SK-N-SH (cell line): ENCODE measurements at regions not wholly inside any gene's neighbourhood (a gene's known extent, or its start where the extent isn't known, plus 50 kb on each side); places are given as distances from the start of the nearest gene placed in this dataset.

Experiments
- CTCF ChIA-PET: fragments of 300-600, 350-600 bp; formaldehyde crosslinking; extraction: SDS; loops from one replicate; lab custom pipeline; 2021; lab: Yijun Ruan, JAX
- POLR2A ChIA-PET: fragments of 350-600 bp; sonication (Branson Sonifier 250); formaldehyde crosslinking; extraction: SDS; loops from one replicate; lab custom pipeline; 2020; ENCODE audit warnings: antibody characterized with exemption, inconsistent platforms; lab: Yijun Ruan, JAX
- DNase-seq: peaks from one replicate; pipeline ENCODE4 v3.0.0; 2012
- H2AFZ ChIP-seq: fragments of 200-600 bp; sonication (generic); 2 replicates; pipeline ENCODE4 v1.8.1; 2016; ENCODE audit warnings: antibody characterized with exemption, mild to moderate bottlenecking, low read depth
- H3F3A ChIP-seq: fragments of 200-600 bp; sonication (generic); replicated peaks from 2 replicates; pipeline ENCODE3; 2016; ENCODE audit warnings: antibody characterized with exemption, mild to moderate bottlenecking; ENCODE audit not compliant: insufficient read depth
- H3K27ac ChIP-seq, 2 experiments: fragments of 200-500 bp in 1 of 2; fragments of 200-600 bp in 1 of 2; sonication (Bioruptor generic) in 1 of 2; sonication (generic), shearing (Covaris generic) in 1 of 2; 2 replicates each; pipeline versions ENCODE4 v1.5.1 to v1.6.1; 2014 to 2016; ENCODE audit warnings: low read depth in 2 of 2, inconsistent platforms in 1 of 2, low read length in 1 of 2, mild to moderate bottlenecking in 1 of 2, mixed read lengths in 1 of 2
- H3K27me3 ChIP-seq: fragments of 200-600 bp; sonication (generic), shearing (Covaris generic); 2 replicates; pipeline ENCODE4 v1.6.1; 2016; ENCODE audit warnings: mixed run types; ENCODE audit not compliant: insufficient read depth
- H3K36me3 ChIP-seq, 2 experiments: fragments of 200-500 bp in 1 of 2; fragments of 200-600 bp in 1 of 2; sonication (Bioruptor generic) in 1 of 2; sonication (generic) in 1 of 2; replicated peaks in 1 of 2; 2 replicates each; pipeline versions ENCODE3 to v1.5.1; 2014 to 2016; ENCODE audit warnings: low read length in 1 of 2, mild to moderate bottlenecking in 1 of 2; ENCODE audit not compliant: insufficient read depth in 2 of 2, control insufficient read depth in 1 of 2
- H3K4me1 ChIP-seq, 2 experiments: fragments of 200-500 bp in 1 of 2; fragments of 200-600 bp in 1 of 2; sonication (Bioruptor generic) in 1 of 2; sonication (generic), shearing (Covaris generic) in 1 of 2; 2 replicates each; pipeline versions ENCODE4 v1.5.1 to v1.6.1; 2014 to 2016; ENCODE audit warnings: low read depth in 1 of 2, low read length in 1 of 2, mixed run types in 1 of 2; ENCODE audit not compliant: insufficient read depth in 2 of 2, control insufficient read depth in 1 of 2
- H3K4me2 ChIP-seq: fragments of 200-600 bp; sonication (generic), shearing (Covaris generic); 2 replicates; pipeline ENCODE4 v1.6.1; 2017; ENCODE audit warnings: mixed run types
- H3K4me3 ChIP-seq, 2 experiments: fragments of 200-500 bp in 1 of 2; fragments of 200-600 bp in 1 of 2; sonication (Bioruptor generic) in 1 of 2; sonication (generic), shearing (Covaris generic) in 1 of 2; 2 replicates each; pipeline versions ENCODE4 v1.5.1 to v1.8.1; 2014 to 2016; ENCODE audit warnings: low read depth in 2 of 2, inconsistent platforms in 1 of 2, low read length in 1 of 2, mild to moderate bottlenecking in 1 of 2, mixed read lengths in 1 of 2, moderate library complexity in 1 of 2
- H3K79me2 ChIP-seq: fragments of 200-600 bp; sonication (generic); 2 replicates; pipeline ENCODE4 v1.8.1; 2017; ENCODE audit warnings: mild to moderate bottlenecking; ENCODE audit not compliant: insufficient read depth
- H3K9ac ChIP-seq: fragments of 200-600 bp; sonication (generic); 2 replicates; pipeline ENCODE4 v1.6.1; 2017; ENCODE audit warnings: mixed run types
- H3K9me2 ChIP-seq: fragments of 200-600 bp; sonication (generic); 2 replicates; pipeline ENCODE4 v1.6.1; 2017; ENCODE audit warnings: mixed run types
- H3K9me3 ChIP-seq: fragments of 200-600 bp; sonication (generic); 2 replicates; pipeline ENCODE4 v1.6.1; 2017; ENCODE audit warnings: mixed run types, mild to moderate bottlenecking, moderate library complexity
- H4K20me1 ChIP-seq: fragments of 200-600 bp; sonication (generic); 2 replicates; pipeline ENCODE4 v1.6.1; 2017; ENCODE audit warnings: mild to moderate bottlenecking, mixed run types; ENCODE audit not compliant: insufficient read depth
- CHD2 ChIP-seq: fragments of 150-350 bp; IDR thresholded peaks from 2 replicates; pipeline ENCODE4 v1.6.1; 2018; ENCODE audit warnings: low read length; ENCODE audit not compliant: partially characterized antibody
- ELF1 ChIP-seq: IDR thresholded peaks from 2 replicates; pipeline ENCODE4 v1.4.0; 2012
- EZH2phosphoT487 ChIP-seq: fragments of 200-600 bp; sonication (generic); IDR thresholded peaks from 2 replicates; pipeline ENCODE4 v1.6.1; 2017; ENCODE audit warnings: low read depth, mixed run types, mild to moderate bottlenecking, antibody characterized with exemption, moderate library complexity, borderline replicate concordance
- FOXM1 ChIP-seq: IDR thresholded peaks from 2 replicates; pipeline ENCODE4 v1.4.0; 2012; ENCODE audit warnings: low read depth, mild to moderate bottlenecking
- GABPA ChIP-seq: IDR thresholded peaks from 2 replicates; pipeline ENCODE4 v1.4.0; 2012; ENCODE audit warnings: low read depth, mild to moderate bottlenecking
- JUND ChIP-seq: IDR thresholded peaks from 2 replicates; pipeline ENCODE4 v1.4.0; 2012
- MEF2A ChIP-seq: IDR thresholded peaks from 2 replicates; pipeline ENCODE4 v1.4.0; 2012; ENCODE audit warnings: low read depth, borderline replicate concordance
- NFIC ChIP-seq: IDR thresholded peaks from 2 replicates; pipeline ENCODE4 v1.4.0; 2012; ENCODE audit warnings: borderline replicate concordance
- POLR2AphosphoS5 ChIP-seq: IDR thresholded peaks from 2 replicates; pipeline ENCODE4 v1.6.1; 2012; ENCODE audit warnings: low read depth, low read length
- RAD21 ChIP-seq: IDR thresholded peaks from 2 replicates; pipeline ENCODE4 v1.6.1; 2012; ENCODE audit warnings: mild to moderate bottlenecking, low read length
- SMC3 ChIP-seq: IDR thresholded peaks from 2 replicates; pipeline ENCODE4 v1.6.1; 2012; ENCODE audit warnings: low read depth, low read length, improper control_type of control experiment
- TAF1 ChIP-seq: IDR thresholded peaks from 2 replicates; pipeline ENCODE4 v1.6.1; 2012; ENCODE audit warnings: low read depth, mild to moderate bottlenecking, low read length, moderate library complexity, borderline replicate concordance
- TEAD4 ChIP-seq: IDR thresholded peaks from 2 replicates; pipeline ENCODE4 v1.4.0; 2012; ENCODE audit warnings: mild to moderate bottlenecking, borderline replicate concordance; ENCODE audit not compliant: insufficient read depth
- YY1 ChIP-seq: IDR thresholded peaks from 2 replicates; pipeline ENCODE4 v1.4.0; 2012; ENCODE audit warnings: low read depth, mild to moderate bottlenecking
- whole genome bisulfite sequencing: methylation state at CpG from one replicate; pipeline ENCODE4 v1.1.6; 2017; ENCODE audit warnings: low lambda C conversion rate; 5-methylcytosine and 5-hydroxymethylcytosine counted together
- TF ChIP-seq, protein P1 (sequence below): IDR thresholded peaks from 2 replicates; pipeline ENCODE4; 2012
- TF ChIP-seq, protein P2 (sequence below): fragments of 150-350 bp; IDR thresholded peaks from 2 replicates; pipeline ENCODE4 v1.6.1; 2016; ENCODE audit warnings: mild to moderate bottlenecking, low read depth, low read length
- TF ChIP-seq, protein P3 (sequence below): fragments of 150-350 bp; IDR thresholded peaks from 2 replicates; pipeline ENCODE4 v1.6.1; 2017; ENCODE audit warnings: antibody characterized with exemption, low read length, low read depth, borderline replicate concordance
- TF ChIP-seq, protein P4 (sequence below): IDR thresholded peaks from 2 replicates; pipeline ENCODE4 v1.4.0; 2012; ENCODE audit warnings: low read depth, borderline replicate concordance
- TF ChIP-seq, protein P5 (sequence below): fragments of 200-600 bp; sonication (generic); IDR thresholded peaks from 2 replicates; pipeline ENCODE4 v1.6.1; 2017; ENCODE audit warnings: antibody characterized with exemption, mild to moderate bottlenecking, moderate library complexity
- TF ChIP-seq, protein P6 (sequence below): IDR thresholded peaks from 2 replicates; pipeline ENCODE4 v1.6.1; 2012; ENCODE audit warnings: mild to moderate bottlenecking, low read depth, low read length, moderate library complexity

DNA sequence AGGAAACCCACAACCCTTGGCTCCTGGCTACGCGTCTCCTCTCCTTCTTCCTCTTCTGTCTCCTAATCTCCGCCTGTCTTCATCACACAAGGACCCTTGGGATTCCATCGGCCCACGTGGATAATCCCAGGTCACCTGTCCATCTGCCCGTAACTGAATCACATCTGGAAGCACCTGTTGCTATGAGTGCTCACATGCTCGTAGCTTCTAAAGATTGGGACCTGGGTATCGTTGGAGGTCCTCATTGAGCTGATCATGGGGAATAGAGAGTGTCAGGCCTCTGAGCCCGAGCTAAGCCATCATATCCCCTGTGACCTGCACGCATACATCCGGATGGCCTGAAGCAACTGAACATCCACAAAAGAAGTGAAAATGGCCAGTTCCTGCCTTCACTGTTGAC lies 175.4 kb downstream of the SHOX start:
- no peaks in the 10 kb centered on the region for H3K9me3 ChIP-seq
- H3K4me3 ChIP-seq = no peak overlapping the region
- H3K4me1 ChIP-seq = no peaks in the 10 kb centered on the region
- no peak overlapping the region for H3K9ac ChIP-seq
- 21% methylated on average over 11 of the region's 11 CpGs for WGBS
- H3K4me2 ChIP-seq = no peak overlapping the region
- no peaks in the 10 kb centered on the region for H3F3A ChIP-seq
- H4K20me1 ChIP-seq = no peaks in the 10 kb centered on the region
- H3K9me2 ChIP-seq = no peaks in the 10 kb centered on the region
- ChIA-PET CTCF (no interaction called here), POLR2A (no interaction called here)
- no peaks in the 10 kb centered on the region for H3K36me3 ChIP-seq
- no peaks in the 10 kb centered on the region for H3K79me2 ChIP-seq
- no peak overlapping the region for H3K27ac ChIP-seq
- no peak overlapping the region for H2AFZ ChIP-seq
- DNase-seq = no peak
- TF ChIP-seq, protein P1, sequence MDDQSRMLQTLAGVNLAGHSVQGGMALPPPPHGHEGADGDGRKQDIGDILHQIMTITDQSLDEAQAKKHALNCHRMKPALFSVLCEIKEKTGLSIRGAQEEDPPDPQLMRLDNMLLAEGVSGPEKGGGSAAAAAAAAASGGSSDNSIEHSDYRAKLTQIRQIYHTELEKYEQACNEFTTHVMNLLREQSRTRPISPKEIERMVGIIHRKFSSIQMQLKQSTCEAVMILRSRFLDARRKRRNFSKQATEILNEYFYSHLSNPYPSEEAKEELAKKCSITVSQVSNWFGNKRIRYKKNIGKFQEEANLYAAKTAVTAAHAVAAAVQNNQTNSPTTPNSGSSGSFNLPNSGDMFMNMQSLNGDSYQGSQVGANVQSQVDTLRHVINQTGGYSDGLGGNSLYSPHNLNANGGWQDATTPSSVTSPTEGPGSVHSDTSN = no peak
- TF ChIP-seq TEAD4 (no peak), ELF1 (no peak), NFIC (no peak), RAD21 (no peak), FOXM1 (no peak), MEF2A (no peak), EZH2phosphoT487 (no peak), TAF1 (no peak), JUND (no peak), GABPA (no peak), CHD2 (no peak), SMC3 (no peak), YY1 (no peak), POLR2AphosphoS5 (no peak)
- TF ChIP-seq, protein P2, sequence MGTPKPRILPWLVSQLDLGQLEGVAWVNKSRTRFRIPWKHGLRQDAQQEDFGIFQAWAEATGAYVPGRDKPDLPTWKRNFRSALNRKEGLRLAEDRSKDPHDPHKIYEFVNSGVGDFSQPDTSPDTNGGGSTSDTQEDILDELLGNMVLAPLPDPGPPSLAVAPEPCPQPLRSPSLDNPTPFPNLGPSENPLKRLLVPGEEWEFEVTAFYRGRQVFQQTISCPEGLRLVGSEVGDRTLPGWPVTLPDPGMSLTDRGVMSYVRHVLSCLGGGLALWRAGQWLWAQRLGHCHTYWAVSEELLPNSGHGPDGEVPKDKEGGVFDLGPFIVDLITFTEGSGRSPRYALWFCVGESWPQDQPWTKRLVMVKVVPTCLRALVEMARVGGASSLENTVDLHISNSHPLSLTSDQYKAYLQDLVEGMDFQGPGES = no peak
- TF ChIP-seq, protein P3, sequence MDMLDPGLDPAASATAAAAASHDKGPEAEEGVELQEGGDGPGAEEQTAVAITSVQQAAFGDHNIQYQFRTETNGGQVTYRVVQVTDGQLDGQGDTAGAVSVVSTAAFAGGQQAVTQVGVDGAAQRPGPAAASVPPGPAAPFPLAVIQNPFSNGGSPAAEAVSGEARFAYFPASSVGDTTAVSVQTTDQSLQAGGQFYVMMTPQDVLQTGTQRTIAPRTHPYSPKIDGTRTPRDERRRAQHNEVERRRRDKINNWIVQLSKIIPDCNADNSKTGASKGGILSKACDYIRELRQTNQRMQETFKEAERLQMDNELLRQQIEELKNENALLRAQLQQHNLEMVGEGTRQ = no peak
- TF ChIP-seq, protein P4, sequence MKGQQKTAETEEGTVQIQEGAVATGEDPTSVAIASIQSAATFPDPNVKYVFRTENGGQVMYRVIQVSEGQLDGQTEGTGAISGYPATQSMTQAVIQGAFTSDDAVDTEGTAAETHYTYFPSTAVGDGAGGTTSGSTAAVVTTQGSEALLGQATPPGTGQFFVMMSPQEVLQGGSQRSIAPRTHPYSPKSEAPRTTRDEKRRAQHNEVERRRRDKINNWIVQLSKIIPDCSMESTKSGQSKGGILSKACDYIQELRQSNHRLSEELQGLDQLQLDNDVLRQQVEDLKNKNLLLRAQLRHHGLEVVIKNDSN = no peak
- TF ChIP-seq, protein P5, sequence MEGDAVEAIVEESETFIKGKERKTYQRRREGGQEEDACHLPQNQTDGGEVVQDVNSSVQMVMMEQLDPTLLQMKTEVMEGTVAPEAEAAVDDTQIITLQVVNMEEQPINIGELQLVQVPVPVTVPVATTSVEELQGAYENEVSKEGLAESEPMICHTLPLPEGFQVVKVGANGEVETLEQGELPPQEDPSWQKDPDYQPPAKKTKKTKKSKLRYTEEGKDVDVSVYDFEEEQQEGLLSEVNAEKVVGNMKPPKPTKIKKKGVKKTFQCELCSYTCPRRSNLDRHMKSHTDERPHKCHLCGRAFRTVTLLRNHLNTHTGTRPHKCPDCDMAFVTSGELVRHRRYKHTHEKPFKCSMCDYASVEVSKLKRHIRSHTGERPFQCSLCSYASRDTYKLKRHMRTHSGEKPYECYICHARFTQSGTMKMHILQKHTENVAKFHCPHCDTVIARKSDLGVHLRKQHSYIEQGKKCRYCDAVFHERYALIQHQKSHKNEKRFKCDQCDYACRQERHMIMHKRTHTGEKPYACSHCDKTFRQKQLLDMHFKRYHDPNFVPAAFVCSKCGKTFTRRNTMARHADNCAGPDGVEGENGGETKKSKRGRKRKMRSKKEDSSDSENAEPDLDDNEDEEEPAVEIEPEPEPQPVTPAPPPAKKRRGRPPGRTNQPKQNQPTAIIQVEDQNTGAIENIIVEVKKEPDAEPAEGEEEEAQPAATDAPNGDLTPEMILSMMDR = no peak
- TF ChIP-seq, protein P6, sequence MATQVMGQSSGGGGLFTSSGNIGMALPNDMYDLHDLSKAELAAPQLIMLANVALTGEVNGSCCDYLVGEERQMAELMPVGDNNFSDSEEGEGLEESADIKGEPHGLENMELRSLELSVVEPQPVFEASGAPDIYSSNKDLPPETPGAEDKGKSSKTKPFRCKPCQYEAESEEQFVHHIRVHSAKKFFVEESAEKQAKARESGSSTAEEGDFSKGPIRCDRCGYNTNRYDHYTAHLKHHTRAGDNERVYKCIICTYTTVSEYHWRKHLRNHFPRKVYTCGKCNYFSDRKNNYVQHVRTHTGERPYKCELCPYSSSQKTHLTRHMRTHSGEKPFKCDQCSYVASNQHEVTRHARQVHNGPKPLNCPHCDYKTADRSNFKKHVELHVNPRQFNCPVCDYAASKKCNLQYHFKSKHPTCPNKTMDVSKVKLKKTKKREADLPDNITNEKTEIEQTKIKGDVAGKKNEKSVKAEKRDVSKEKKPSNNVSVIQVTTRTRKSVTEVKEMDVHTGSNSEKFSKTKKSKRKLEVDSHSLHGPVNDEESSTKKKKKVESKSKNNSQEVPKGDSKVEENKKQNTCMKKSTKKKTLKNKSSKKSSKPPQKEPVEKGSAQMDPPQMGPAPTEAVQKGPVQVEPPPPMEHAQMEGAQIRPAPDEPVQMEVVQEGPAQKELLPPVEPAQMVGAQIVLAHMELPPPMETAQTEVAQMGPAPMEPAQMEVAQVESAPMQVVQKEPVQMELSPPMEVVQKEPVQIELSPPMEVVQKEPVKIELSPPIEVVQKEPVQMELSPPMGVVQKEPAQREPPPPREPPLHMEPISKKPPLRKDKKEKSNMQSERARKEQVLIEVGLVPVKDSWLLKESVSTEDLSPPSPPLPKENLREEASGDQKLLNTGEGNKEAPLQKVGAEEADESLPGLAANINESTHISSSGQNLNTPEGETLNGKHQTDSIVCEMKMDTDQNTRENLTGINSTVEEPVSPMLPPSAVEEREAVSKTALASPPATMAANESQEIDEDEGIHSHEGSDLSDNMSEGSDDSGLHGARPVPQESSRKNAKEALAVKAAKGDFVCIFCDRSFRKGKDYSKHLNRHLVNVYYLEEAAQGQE = no peak
- no peaks in the 10 kb centered on the region for H3K27me3 ChIP-seq
